ENCODE measurements at regions not wholly inside any gene's neighbourhood (a gene's known extent, or its start where the extent isn't known, plus 50 kb on each side); places are given as distances from the start of the nearest gene placed in this dataset.

DNA sequence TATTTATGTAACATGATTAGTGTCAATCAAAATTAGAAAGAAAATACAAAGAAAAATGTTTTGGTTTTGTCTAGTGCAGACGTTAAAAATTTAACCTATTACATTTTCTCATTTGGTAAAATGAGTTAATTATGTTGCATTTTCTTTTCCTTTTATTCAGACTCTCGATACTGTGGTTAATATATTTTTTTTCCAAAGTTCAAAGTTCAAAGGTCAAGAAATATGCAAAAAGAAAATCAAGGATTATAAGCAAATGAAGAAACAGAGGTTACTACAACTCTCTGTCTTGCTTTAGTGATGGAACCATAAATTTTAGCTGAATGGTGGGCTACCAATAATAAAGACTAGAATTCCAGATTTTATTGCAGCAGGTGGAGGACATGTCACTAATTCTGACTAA, 133.3 kb upstream of the TFPI start (continued):
- no peak for TF ChIP-seq HDAC2 (IDR thresholded peaks at IDR 0.05; ENCODE audit: borderline replicate concordance in 1 of 2, low read depth in 2 of 2, low read length in 2 of 2)

DNA sequence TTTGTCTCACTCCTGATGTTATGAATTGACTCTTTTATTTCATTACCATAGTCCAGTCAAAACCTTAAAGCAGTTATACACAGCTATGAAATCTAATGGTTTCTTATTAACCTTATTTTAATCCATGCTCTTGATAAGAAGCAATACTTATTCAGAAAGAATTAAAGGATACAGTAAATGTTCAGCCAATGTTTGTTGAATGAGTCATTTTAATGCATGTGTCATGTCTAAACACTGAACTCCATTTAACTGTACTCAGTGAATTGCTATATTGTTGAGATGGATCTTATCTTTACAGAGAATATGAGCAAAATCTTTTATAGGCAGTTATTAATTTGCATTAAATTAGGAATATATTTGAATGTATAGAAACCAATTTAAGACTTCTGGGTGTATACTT, 135.1 kb upstream of the TFPI start:
- DNase-seq (ENCODE audit: low read depth in 1 of 2, low spot score in 2 of 2), result no peak
- H3K27me3 ChIP-seq (replicated peaks in 1 of 4; ENCODE audit: control insufficient read depth in 3 of 4, extremely low read depth in 1 of 4, insufficient read depth in 3 of 4, low read length in 3 of 4), result no peaks in the 10 kb centered on the region

More for the DNA sequence above, 135.1 kb upstream of the TFPI start:
- H2BK12ac ChIP-seq (ENCODE audit: low read depth, low read length), result no peak overlapping the region
- no peak overlapping the region for H3K18ac ChIP-seq (ENCODE audit: extremely low read depth, low read length)
- H3K9me3 ChIP-seq (ENCODE audit: insufficient read depth in 2 of 2, low read depth in 1 of 2, low read length in 1 of 2), result no peaks in the 10 kb centered on the region
- no peaks in the 10 kb centered on the region for H3K79me2 ChIP-seq (ENCODE audit: control insufficient read depth in 1 of 2, insufficient read depth in 2 of 2, low read length in 2 of 2)
- H3K4ac ChIP-seq (replicated peaks; ENCODE audit: insufficient read length, low read depth, low read length), result no peak overlapping the region
- no peak overlapping the region for H3K27ac ChIP-seq (ENCODE audit: low read depth, low read length)
- no peaks in the 10 kb centered on the region for H3K23me2 ChIP-seq (ENCODE audit: low read depth, low read length)
- CTCF ChIA-PET (ENCODE audit: partially characterized antibody), result no interaction called here
- no peak overlapping the region for H4K91ac ChIP-seq (replicated peaks; ENCODE audit: insufficient read length, low read length)
- no peaks in the 10 kb centered on the region for H4K20me1 ChIP-seq (replicated peaks in 1 of 2; ENCODE audit: control insufficient read depth in 1 of 2, insufficient read depth in 2 of 2, low read length in 2 of 2)
- H3K36me3 ChIP-seq (ENCODE audit: control insufficient read depth in 2 of 4, insufficient read depth in 4 of 4, low read length in 3 of 4), result no peaks in the 10 kb centered on the region
- H3K4me2 ChIP-seq (ENCODE audit: insufficient read depth in 1 of 2, low read depth in 2 of 2, low read length in 2 of 2), result no peak overlapping the region
- no peak overlapping the region for H3K4me3 ChIP-seq (ENCODE audit: extremely low read depth in 1 of 4, insufficient read depth in 2 of 4, low read depth in 3 of 4, low read length in 4 of 4)
- H2BK20ac ChIP-seq (ENCODE audit: low read length), result no peak overlapping the region
- no peaks in the 10 kb centered on the region for H3K79me1 ChIP-seq (ENCODE audit: low read depth, low read length)
- POLR2A ChIA-PET (ENCODE audit: partially characterized antibody), result no interaction called here
- no peak overlapping the region for H3K9ac ChIP-seq (replicated peaks in 1 of 4; ENCODE audit: extremely low read depth in 1 of 4, low read depth in 3 of 4, low read length in 3 of 4)
- H2BK120ac ChIP-seq (replicated peaks; ENCODE audit: low read depth, low read length), result no peak overlapping the region
- no peak overlapping the region for H2BK5ac ChIP-seq (ENCODE audit: low read depth, low read length)
- no peak overlapping the region for H4K5ac ChIP-seq (ENCODE audit: insufficient read length, low read depth, low read length)
- peaks cover 0 to under 1% (median 0%) of the 10 kb centered on the region in 4 experiments; a peak in 1 of 7 replicates for H3K4me1 ChIP-seq (replicated peaks in 1 of 4; ENCODE audit: control insufficient read depth in 3 of 4, insufficient read depth in 4 of 4, low read length in 3 of 4)
- TF ChIP-seq EGR1 (IDR thresholded peaks at IDR 0.05; ENCODE audit: borderline replicate concordance, low read depth, low read length), result no peak
- TF ChIP-seq EZH2 (IDR thresholded peaks at IDR 0.05; ENCODE audit: low read depth, low read length, severe bottlenecking), result no peak
- no peak for TF ChIP-seq POLR2A (IDR thresholded peaks at IDR 0.05; ENCODE audit: control extremely low read depth in 1 of 2, low read depth in 2 of 2, low read length in 2 of 2)
- no peak for TF ChIP-seq HDAC2 (IDR thresholded peaks at IDR 0.05; ENCODE audit: borderline replicate concordance in 1 of 2, low read depth in 2 of 2, low read length in 2 of 2)
- no peak for TF ChIP-seq ZNF274 (IDR thresholded peaks at IDR 0.05; ENCODE audit: borderline replicate concordance, extremely low read depth, low read length)
- TF ChIP-seq, protein P1, sequence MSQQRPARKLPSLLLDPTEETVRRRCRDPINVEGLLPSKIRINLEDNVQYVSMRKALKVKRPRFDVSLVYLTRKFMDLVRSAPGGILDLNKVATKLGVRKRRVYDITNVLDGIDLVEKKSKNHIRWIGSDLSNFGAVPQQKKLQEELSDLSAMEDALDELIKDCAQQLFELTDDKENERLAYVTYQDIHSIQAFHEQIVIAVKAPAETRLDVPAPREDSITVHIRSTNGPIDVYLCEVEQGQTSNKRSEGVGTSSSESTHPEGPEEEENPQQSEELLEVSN (IDR thresholded peaks at IDR 0.05), result no peak
- no peak for TF ChIP-seq SAP30 (IDR thresholded peaks at IDR 0.05; ENCODE audit: insufficient read depth, insufficient replicate concordance, low read length)
- H3K23ac ChIP-seq (ENCODE audit: insufficient read length), result no peak overlapping the region
- no peak overlapping the region for H3K14ac ChIP-seq (ENCODE audit: insufficient read length)
- H3K56ac ChIP-seq (replicated peaks; ENCODE audit: insufficient read length, low read depth, low read length), result no peak overlapping the region
- no peak overlapping the region for H4K8ac ChIP-seq (ENCODE audit: extremely low read depth, insufficient read depth, low read length)
- H2BK15ac ChIP-seq (ENCODE audit: low read length), result no peak overlapping the region
- H2AK5ac ChIP-seq (ENCODE audit: low read depth, low read length), result no peak overlapping the region
- H2AFZ ChIP-seq (ENCODE audit: low read length), result no peak overlapping the region
- FAIRE-seq, result no peak

Data from H1 (cell line).